RPMI7951 (cell line): ENCODE measurements at regions not wholly inside any gene's neighbourhood (a gene's known extent, or its start where the extent isn't known, plus 50 kb on each side); places are given as distances from the start of the nearest gene placed in this dataset.
A peak's percentile ranks its signal among the peaks of the same experiment; 100 is the strongest.
"Not testable (repeated sequence)": the region's sequence is repeated elsewhere in the genome, so short reads cannot be mapped to it uniquely, and the experiment has no call there.

Source experiments
- DNase-seq: peaks from one replicate; pipeline ENCODE4 v3.0.0-alpha.2; 2012; ENCODE audit warnings: low read depth

DNA sequence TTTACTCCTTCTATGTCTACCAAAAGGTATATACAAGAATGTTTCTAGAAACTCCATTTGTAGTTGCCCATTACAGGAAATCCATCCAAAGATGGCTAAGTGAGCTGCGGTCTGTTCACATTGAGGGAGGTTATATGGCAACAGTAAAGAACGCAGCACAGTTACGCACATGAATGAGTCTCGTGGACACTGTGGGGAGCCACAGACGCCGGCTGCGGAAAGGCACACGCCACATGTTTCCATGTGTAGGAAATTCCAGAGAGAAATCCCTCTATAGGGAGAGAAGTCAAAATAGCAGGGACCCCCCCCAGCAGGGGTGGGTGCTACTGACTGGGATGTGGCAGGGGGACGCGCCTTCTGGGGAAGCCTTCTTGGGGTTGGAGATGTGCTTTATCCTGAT is 139.0 kb upstream of the NCOR2 start:
- no peak for DNase-seq

DNA sequence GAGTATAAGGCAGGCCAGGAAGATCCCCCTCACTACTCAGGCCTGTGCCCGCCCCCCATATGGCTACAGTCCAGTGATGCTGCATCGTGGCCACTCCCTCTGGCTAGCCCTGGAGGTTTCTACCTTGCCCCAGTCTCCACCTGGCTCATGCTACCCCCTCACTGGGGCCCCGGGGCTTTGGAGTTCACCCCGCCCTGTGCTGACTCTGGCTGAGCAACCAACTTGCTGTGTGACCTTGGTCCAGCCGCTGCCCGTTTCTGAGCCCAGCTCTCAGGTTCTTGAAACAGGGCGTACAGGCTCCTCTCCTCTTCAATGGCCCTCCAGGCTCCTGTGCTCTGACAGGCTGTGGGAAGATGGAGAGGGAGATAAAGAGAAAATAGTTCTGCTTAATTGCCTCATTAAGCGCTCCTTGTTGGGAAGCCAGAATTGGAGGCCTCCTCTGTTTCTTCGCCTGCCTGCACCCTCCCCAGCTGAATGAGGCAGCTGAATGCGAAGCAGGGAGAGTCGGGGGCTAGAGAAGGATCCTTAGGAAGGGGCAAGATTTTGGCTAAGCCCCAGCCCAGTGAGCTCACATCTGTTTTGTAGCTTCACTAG is 138.2 kb upstream of the NCOR2 start:
- no peak for DNase-seq

DNA sequence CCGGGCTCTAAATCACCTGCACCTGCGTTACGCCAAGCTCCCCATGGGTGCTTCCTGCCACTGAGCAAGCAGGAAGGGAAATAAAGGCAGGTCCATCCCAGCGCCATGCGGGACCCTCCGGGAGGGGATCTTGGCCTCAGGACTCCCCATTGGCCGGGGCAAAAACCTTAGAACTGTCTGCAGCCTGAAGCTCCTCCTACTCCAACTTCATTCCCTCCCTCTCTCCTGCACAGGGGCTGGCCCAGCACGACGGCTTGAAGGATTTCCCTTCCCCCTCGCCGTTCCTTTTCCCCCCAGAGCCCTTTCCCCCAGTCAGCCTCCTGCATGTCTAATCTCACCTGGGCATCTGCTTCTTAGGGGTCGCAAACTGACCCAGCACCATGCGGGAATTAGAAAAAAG is 137.2 kb upstream of the NCOR2 start:
- DNase-seq = no peak

DNA sequence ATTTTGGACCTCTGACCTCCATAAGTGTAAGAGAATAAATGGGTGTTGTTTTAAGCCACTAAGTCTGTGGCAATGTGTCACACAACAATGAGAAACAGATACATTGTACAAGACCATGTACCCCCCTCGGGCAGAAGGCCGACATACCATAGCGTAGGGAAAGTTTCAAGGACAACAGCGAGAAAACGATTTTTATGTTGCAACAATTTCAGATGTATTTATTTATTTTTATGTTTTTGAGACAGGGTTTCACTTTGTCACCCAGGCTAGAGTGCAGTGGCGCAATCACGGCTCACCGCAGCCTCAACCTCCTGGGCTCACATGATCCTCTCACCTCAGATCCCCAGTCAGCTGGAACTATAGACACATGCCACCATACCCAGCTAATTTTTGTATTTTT is 136.4 kb upstream of the NCOR2 start:
- no peak for DNase-seq

DNA sequence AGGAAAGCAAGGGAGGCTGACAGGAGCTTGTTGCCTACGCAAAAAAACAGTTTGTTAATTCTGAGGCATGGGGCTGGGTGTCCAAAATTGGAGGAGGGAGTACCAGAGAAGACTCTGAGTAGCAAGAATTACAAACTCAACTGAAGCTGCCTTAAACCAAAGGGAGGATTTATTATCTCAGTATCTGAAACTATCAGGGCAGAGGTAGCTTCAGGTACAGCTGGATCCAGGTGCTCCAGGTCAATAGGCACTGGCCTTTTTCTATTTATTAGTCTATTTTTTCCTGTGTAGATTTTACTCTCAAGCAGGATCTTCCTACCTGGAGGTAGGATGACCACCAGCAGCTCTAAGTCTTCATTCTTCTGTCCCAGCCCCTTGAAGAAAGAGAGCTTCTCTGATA is 135.3 kb upstream of the NCOR2 start:
- no peak for DNase-seq

DNA sequence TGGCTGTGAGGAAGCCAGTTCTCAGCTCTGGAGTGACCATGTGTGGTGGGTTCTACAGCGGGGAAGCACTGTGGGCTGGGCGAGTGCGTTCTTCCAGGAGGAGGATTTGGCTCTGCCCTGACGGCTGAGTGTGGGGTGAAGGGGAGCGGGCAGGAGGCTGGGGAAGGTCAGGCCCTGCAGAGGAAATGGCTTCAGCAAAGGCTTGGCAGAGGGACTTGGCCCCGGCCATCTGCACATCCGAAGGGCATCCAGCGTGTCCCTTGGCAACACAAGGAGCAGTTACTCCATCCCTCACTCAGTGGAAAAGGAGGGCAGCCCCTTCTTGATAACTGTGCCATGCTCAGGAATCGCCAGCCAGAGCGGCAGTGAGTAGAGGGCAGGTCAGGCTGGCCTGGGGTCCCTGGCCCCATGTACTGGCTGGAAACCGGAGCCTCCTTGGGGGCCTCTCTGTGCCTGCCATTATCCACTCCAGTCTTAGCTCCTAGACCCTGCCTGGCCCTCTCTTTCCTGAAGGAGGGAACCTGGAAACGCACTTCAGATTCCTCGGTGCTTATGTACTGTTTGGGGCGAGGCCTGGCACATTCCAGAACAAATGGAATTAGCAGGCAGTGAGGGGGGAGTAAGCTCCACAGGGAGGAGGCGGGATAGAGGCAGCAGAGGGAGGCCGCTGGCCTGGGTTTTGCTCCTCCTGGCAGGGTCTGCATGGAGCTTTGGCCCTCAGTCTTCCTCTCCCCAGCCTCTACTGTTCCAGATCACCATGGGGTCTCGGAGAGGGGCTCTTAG is 133.6 kb upstream of the NCOR2 start:
- DNase-seq = no peak

DNA sequence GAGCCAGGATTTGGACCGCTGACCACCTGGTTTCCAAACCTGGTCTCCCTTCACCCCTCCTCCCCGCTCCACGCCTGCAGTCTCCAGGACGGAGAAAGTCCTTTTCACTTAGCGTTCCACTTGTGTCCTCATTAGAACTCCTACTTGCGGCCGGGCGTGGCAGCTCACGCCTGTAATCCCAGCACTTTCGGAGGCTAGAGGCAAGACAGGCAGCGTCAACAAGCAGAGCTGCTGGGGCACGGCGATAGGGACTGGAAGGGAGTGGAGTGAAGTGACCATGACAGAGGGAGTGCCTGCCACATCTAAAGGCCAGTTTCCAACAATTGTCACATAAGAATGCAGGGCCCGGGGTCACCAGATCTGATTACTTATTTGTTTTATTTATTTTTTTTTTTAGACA is 132.5 kb upstream of the NCOR2 start:
- no peak for DNase-seq

DNA sequence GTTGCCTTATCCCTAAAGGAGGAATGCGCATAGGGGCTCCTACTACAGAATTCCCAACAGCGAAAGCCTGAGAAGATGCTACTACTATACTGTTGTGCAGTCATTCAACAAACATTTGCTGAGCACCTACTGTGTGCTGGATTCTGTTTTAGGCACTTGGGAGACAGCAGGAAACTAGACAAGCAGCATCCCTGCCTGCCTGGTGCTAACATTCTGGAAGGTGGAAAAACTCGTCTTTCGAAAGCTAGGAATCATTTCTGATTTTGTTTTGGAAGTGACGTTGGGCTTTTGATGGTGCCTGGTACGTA is 131.5 kb upstream of the NCOR2 start:
- DNase-seq = no peak

DNA sequence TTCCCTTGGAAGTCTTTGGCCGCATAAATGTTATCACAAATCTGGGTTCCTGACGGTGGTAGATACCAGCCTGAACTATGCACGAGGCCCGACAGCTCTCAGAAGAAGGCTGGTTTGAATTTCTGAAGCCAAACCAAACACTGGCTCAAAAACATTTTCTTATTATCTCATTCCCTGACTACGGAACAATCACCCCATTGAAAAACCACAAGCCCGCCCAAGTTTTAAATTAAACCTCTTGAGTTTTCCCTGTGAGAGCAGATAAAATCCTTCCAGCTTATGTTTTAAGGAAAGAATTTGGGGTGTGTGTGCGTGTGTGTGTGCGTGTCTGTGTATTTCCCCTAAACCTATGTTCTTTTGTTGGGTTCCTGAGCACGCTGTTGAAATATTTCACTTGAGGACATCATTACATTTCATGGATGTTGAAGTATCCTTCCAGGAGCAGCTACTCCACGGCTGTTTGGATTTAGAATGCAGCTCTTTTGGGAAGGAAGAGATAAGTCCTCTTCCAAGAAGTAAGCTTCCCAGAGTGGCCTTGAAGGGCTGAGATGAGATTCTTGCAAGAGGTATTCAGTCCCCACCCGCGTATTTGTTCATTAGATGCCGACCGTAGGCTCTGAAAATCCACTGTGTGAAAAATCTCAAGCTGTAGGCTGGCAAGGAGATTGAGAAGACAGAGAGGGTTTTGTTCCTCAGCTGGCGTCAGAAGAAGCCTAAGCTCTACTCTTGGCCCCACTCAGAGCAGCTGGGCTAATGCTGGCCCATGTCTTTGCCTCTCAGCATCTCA is 131.0 kb upstream of the NCOR2 start:
- DNase-seq = peak; percentile 29

DNA sequence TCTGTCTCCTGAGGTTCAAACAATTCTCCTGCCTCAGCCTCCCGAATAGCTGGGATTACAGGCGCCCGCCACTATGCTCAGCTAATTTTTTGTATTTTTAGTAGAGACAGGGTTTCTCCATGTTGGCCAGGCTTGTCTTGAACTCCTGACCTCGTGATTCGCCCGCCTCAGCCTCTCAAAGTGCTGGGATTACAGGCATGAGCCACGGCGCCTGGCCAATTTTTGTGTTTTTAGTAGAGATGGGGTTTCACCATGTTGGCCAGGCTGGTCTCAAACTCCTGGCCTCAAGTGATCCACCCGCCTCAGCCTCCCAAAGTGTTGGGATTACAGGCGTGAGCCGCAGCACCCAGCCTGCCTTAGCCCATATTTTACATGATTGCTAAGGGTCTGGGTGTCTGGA is 130.3 kb upstream of the NCOR2 start:
- not testable (repeated sequence) for DNase-seq

DNA sequence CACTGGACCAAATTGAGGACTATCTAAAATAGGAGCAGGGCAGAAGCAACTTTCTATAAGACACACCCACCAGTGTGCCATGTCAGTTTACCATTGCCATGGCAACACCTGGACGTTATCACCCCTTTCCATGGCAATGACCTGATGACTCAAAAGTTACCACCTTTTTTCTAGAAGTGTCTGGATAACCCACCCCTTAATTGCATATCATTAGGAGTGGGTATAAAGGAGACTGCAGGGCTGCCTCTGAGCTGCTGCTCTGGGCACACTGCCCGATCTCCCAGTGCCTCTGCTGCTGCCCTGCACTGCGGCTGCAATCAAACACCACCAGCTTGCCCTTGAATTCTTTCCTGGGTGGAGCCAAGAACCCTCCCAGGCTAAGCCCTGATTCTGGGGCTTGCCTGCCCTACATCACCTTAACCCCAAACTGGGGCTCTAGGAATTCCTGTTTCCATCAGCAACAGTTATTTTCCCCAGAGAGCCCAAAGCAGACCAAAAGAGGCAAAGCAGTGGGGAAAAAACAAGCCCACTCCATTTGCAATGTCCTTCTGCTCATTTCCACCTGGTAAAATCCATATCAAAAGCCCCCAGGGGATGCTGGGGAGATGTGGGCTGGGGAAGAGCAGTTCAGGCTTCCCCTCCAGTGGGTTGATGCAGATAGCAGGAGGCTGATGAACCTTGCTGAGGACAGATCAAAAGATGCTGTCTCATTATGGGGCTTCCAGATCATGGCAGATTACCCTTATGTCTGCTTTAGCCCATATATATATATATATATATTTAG is 129.5 kb upstream of the NCOR2 start:
- DNase-seq = peak; percentile 24

DNA sequence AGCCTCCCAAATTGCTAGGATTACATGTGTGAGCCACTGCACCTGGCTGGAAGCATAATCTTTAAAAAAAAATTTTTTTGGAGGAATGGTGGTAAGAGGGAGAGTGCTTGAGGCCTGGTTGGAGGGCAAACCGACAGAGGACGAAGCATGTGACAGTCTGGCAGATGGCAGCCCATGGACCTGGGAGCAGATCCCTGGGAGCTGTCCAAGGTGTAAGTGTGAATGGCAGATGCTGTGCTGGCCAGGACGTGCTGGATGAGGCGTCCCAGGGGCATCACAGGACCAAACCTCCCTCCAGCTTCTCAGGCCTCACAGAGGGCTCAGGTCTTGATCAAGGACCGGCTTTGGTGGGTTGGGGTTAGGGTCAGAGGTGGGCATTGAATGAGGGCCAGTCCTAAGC is 128.4 kb upstream of the NCOR2 start:
- peak; percentile 29 for DNase-seq

DNA sequence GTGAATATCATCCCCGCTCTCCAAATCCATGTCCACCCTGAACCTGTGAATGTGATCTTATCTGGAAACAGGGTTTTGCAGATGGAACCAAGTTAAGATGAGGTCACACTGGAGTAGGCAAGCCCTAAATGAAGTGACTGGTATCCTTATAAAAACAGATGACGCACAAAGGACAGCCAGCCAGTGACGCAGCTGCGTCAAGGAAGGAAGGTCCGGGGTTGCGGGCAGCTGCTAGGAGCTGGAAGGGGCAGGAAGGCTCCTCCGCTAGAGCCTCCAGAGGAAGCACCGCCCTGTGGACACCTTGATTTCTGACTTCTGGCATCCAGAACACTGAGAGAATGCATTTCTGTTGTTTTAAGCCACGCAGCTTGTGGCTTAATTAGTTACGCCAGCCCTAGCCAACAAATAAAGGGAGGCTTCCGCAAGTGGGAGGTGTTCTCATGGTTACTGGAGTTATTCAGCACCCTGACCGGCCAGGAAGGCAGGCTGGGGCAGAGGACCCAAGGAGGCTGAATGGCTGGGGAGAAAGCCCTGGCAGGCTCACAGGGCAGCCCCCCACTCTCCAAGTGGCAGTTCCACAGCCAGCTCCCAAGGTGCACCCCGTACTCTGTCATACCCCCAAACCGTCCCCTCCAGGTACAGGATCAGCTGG is 127.6 kb upstream of the NCOR2 start:
- peak; percentile 90 for DNase-seq

DNA sequence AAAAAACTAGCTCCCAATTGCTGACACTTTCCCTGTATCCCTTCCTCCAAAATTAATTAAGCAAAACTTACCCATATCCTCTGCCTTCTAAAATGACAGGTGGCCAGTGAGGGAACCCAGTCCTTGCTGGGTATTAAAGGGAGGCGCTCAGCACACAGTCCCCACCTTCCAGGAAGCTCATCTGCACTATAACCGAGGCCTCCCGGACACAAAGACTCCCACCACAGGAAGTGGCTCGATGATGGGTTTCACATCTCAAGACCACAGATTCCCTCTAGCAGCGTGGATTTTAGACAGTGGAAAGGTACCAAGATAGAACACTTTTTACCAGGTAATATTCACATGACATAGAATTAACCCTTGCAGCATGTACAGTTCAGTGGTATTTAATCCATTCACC is 126.8 kb upstream of the NCOR2 start:
- DNase-seq = peak; percentile 42

DNA sequence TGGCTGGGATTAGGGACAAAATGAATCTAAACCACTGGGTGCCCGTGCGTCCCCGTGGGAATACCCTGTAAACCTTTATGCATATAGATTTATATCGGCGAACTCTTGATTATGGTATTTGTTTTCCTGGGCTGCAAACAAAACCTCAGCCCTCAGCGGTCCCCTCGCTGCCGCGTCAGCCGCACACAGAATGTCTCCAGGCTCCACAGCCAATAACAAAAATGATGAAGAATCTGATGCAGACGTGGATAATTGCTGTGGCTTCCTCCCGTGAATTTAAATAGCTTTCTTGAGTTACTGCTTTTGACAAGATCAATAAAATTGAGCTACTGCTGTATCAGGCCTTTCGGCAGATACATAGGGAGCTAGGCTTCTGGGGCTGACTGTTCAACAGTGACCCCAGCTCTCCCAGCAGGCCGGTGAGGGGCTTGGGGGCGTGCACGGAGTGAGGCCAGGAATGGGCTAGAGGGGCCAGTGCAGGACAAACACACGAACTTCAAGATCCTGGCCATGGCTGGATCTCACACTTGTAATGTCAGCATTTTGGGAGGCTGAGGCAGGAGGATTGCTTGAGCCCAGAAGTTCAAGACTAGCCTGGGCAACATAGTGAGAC is 125.8 kb upstream of the NCOR2 start:
- no peak for DNase-seq

DNA sequence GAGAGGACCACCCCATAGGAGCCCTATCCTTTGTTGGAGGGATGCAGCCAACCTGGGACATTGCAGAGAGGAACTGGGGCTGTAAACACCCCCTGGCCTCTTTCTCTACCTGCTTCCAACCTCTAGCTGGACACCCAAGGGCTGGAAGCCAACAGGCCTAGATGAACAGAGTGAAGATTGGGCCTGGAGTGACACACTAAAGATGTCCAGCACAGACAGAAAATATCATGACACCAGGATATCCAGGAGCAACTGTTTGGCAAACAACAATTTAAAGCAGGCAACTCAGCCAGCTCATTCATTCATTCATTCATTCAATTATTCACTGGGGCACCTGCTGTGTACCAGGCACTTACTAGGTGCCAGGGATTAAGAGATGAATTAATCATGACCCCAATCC is 125.0 kb upstream of the NCOR2 start:
- DNase-seq = no peak

DNA sequence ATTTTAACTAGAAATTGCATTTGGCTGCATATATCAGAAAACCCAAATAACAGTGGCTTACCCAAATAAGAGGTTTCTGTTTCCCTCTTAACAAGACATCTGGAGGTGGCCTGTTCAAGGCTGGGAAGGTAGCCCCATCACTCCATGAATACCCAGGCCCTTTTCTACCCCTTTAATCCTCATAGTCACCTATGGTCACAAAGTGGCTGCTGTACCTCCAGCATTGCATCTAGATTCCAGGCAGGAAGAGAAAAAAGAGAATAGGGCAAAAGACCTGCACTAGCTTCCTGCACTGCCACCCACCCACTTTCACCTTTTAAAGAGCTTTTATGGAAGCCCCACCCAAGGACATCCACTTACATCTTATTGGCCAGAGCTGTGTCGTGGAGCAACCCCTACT is 124.0 kb upstream of the NCOR2 start:
- DNase-seq = no peak

DNA sequence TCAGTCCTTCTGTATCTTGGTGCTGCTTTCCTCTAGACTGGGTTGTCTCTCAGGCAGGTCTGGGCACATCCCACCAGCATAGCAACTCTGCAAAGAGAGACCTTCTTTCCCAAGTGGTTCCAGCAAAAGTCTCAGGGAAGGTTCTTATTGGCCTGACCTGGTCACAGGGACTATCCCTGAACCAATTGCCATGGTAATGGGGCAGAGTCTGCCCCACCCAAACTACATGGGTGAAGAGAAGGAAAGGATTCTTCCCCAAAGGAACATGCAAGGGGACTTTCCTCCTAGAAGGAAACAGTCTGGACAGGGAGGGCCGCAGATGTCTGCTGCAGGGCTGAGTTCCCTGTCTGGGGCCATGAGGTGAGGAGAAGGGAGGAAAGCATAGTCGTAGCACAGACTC is 122.2 kb upstream of the NCOR2 start:
- DNase-seq = no peak

DNA sequence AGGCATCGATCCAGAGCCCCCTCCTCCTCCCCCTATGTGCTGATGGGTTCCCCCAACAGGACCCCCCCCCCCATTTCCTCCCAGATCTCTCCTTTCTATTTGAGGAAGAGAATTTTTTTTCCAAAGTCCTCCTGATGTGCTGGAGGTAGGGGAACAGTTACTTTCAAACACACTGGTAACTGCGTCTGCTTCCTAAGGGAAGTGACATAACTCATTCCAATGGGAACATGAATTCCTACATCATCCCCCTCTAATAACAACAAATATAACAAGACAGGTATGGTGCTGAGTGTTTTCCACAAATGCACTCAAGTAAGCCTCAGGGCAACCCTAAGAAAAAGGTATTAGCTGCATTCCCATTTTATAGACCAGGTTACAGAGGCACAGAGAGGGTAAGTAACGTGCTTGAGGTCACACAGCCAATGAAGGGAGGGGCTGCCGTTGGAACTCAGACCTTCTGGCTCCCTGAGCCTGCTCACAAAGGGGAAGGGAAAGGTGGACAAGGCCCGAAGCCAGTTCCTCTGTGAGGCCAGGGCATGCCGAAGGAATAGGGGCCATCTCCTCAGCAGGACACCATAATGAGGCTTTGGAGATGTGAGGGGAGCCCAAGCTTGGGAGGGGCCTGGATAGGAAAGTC is 121.1 kb upstream of the NCOR2 start:
- no peak for DNase-seq

DNA sequence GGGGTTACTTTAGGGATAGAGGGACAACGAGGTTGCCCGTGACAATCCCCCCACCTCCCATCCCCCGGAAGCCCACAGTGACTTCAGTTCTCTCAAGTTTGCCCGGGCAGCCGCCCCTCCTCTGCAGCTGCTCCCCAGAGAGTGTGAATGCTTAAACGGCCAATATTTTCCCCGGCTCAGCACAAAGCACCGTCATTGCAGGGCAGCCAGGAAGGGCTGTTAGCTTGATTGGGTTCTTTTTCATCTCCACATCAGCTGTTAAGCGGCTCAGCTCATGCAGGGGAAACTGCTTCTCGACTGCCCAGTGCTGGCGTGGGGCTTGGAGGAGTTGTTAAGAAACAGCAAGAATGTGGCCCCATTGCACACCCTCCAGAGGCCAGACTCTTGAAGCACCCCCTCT is 120.5 kb upstream of the NCOR2 start:
- DNase-seq = no peak
